ENCODE measurements at regions not wholly inside any gene's neighbourhood (a gene's known extent, or its start where the extent isn't known, plus 50 kb on each side); places are given as distances from the start of the nearest gene placed in this dataset.
"Not testable (repeated sequence)": the region's sequence is repeated elsewhere in the genome, so short reads cannot be mapped to it uniquely, and the experiment has no call there.

- no peak overlapping the region for H3K27ac ChIP-seq
- TF ChIP-seq CTCF (conservative IDR thresholded peaks at IDR 0.05): no peak
- TF ChIP-seq ZFX (IDR thresholded peaks at IDR 0.05): no peak
Observed at GRCh38 chr6:132190097-132190814, 211.0 kb downstream of the MOXD1 start.

- H3K27ac ChIP-seq: no peak overlapping the region
- TF ChIP-seq ZFX (IDR thresholded peaks at IDR 0.05): no peak
- TF ChIP-seq CTCF (conservative IDR thresholded peaks at IDR 0.05): no peak
Observed at GRCh38 chr6:132188556-132189264, 212.6 kb downstream of the MOXD1 start.

GRCh38 chr6:132187816-132188215 is 213.5 kb downstream of the MOXD1 start:
- H3K27ac ChIP-seq: no peak overlapping the region

GRCh38 chr6:132184966-132185365 is 216.3 kb downstream of the MOXD1 start:
- not testable (repeated sequence) for H3K27ac ChIP-seq

More at GRCh38 chr6:132187816-132188215, 213.5 kb downstream of the MOXD1 start:
- no peak for TF ChIP-seq ZFX (IDR thresholded peaks at IDR 0.05)
- no peak for TF ChIP-seq CTCF (conservative IDR thresholded peaks at IDR 0.05)

- TF ChIP-seq ZFX (IDR thresholded peaks at IDR 0.05): no peak
- TF ChIP-seq CTCF (conservative IDR thresholded peaks at IDR 0.05): no peak
- H3K27ac ChIP-seq: no peak overlapping the region
Observed at GRCh38 chr6:132179955-132180354, 221.3 kb downstream of the MOXD1 start.

GRCh38 chr6:132174919-132175318 is 223.7 kb upstream of the CCN2 start:
- H3K27ac ChIP-seq: no peak overlapping the region
- no peak for TF ChIP-seq CTCF (conservative IDR thresholded peaks at IDR 0.05)

- no peak overlapping the region for H3K27ac ChIP-seq
- TF ChIP-seq ZFX (IDR thresholded peaks at IDR 0.05) (no peak), CTCF (conservative IDR thresholded peaks at IDR 0.05) (no peak)
Observed at GRCh38 chr6:132168961-132169360, 217.8 kb upstream of the CCN2 start.
